ENCODE measurements at regions not wholly inside any gene's neighbourhood (a gene's known extent, or its start where the extent isn't known, plus 50 kb on each side); places are given as distances from the start of the nearest gene placed in this dataset.

- TF ChIP-seq POLR2AphosphoS5 (IDR thresholded peaks at IDR 0.05; ENCODE audit: low read depth, low read length), result no peak
- TF ChIP-seq POLR2A (IDR thresholded peaks at IDR 0.05; ENCODE audit: low read depth, low read length), result no peak
Measured at GRCh38 chr5:61263561-61264272, 68.3 kb upstream of the ZSWIM6 start.
